ENCODE measurements at regions not wholly inside any gene's neighbourhood (a gene's known extent, or its start where the extent isn't known, plus 50 kb on each side); places are given as distances from the start of the nearest gene placed in this dataset.

GRCh38 chr17:77001487-77001886 lies 133.3 kb downstream of the MGAT5B start:
- no peak for DNase-seq

DNA sequence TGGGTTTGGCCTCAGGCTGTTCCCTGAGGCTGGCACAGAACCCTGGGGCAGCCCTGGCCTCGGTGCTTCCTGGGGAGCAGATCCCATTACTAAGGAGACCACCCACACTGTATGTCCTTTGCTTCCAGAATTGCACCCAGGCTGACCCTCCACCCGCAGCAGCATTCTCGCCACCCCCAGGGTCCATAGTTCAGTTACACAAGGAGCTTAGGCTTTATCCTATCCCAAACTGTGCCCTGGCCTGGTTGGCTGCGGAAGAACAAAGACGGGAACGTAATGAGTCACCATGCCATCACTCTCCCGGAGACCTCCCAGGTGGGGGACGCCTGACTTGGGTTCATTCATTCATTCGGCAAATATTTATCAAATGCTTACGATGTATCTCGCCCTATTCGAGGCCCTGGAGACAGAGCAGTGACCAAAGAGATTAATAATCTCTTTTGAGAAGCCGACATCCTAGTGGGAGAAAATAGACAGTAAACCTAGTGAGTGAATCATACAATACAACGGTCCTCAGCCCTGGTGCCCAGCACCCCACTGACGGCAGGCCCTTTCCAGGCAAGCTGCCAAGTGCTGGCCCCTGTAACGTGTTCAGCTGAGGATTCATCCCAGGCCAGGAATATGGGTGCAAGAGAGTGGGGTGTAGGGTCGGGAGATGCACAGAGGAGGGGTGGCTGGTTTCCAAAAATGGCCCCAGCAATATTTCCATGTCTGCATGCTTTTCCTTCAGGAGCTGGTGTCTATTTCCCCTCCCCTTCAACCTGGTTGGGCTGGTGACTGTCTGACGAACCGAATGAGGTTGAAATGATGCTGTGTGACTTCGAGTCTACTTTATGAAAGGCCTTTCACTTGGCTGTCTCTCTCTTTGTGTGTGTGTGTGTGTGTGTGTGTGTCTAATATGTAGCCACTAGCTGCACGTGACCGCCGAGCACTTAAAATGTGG lies 134.2 kb downstream of the MGAT5B start:
- DNase-seq = peak; percentile 10

- no peak for DNase-seq
These were observed 135.5 kb downstream of the MGAT5B start for GRCh38 chr17:77003699-77004098.

DNA sequence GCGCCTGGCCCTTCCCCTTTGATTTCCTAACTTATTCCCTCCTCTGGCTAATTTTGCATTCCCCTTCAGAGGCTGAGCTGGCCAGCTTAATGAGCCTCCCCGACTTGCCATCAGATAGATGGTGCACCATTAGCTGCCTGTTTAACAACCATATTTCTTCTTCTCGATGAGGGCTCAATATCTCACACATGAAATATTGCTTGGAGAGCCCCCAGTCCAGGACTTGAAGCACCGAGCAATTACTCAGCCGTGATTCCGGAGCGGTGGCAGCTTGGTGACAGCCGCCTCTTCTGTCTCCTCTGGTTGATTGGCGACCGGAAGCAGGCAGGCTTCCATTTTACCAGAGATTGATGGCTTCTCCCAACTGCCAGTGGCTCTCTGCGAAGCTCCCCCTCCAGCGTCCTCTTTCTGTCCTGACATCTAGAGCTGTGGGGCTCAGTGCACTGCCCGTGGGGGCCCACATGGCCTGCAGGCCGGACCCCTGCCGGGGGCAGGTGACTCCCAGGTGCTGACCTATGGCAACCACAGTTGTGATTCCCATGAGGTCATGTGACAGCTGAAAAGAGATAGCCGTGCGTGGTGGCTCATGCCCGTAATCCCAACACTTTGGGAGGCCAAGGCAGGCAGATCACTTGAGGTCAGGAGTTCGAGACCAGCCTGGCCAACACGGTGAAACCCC lies 133.7 kb upstream of the SEC14L1 start:
- no peak for DNase-seq

- DNase-seq = no peak
These were observed 130.9 kb upstream of the SEC14L1 start for GRCh38 chr17:77009877-77010276.

GRCh38 chr17:77010667-77011066 lies 130.1 kb upstream of the SEC14L1 start:
- no peak for DNase-seq

- DNase-seq = no peak
These were observed 129.4 kb upstream of the SEC14L1 start for GRCh38 chr17:77011173-77012011.

GRCh38 chr17:77018504-77018903 lies 122.3 kb upstream of the SEC14L1 start:
- no peak for DNase-seq

- no peak for DNase-seq
These were observed 120.8 kb upstream of the SEC14L1 start for GRCh38 chr17:77019893-77020379.

DNA sequence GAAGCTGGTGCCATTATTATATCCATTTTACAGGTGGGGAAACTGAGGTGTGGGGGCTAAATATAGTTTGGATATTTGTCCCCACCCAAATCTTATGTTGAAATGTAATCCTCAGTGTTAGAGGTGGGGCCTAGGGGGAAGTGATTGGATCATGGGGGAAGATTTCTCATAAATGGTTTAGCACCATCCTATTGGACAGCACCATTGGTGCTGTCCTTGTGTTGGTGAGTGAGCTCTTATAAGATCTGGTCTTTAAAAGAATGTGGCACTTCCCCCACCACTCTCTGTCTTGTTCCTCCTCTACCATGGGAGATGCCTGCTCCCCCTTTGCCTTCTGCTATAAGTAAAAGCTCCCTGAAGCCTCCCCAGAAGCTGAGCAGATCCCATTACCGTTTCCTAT lies 119.8 kb upstream of the SEC14L1 start:
- DNase-seq = no peak

- DNase-seq = no peak
These were observed 118.0 kb upstream of the SEC14L1 start for GRCh38 chr17:77022766-77023165.

GRCh38 chr17:77025781-77026180 lies 115.0 kb upstream of the SEC14L1 start:
- no peak for DNase-seq

- no peak for DNase-seq
These were observed 113.4 kb upstream of the SEC14L1 start for GRCh38 chr17:77027271-77027889.

DNA sequence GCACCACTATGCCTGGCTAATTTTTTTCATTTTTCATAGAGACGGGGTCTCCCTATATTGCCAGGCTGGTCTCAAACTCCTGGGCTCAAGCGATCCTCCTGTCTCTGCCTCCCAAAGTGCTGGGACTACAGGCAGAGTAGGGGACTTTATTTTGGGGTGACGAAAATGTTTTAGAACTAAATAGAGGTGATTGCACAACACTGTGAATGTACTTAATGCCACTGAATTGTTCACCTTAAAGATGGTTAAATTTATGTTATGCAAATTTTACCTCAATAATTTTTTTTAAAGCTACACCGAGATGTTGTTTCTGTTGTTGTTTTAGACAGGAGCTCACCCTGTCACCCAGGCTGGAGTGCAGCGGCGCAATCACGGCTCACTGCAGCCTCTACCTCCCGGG lies 111.9 kb upstream of the SEC14L1 start:
- DNase-seq = no peak

- DNase-seq = no peak
These were observed 107.8 kb upstream of the SEC14L1 start for GRCh38 chr17:77032929-77033328.

- DNase-seq = no peak
These were observed 106.8 kb upstream of the SEC14L1 start for GRCh38 chr17:77033892-77034404.

DNA sequence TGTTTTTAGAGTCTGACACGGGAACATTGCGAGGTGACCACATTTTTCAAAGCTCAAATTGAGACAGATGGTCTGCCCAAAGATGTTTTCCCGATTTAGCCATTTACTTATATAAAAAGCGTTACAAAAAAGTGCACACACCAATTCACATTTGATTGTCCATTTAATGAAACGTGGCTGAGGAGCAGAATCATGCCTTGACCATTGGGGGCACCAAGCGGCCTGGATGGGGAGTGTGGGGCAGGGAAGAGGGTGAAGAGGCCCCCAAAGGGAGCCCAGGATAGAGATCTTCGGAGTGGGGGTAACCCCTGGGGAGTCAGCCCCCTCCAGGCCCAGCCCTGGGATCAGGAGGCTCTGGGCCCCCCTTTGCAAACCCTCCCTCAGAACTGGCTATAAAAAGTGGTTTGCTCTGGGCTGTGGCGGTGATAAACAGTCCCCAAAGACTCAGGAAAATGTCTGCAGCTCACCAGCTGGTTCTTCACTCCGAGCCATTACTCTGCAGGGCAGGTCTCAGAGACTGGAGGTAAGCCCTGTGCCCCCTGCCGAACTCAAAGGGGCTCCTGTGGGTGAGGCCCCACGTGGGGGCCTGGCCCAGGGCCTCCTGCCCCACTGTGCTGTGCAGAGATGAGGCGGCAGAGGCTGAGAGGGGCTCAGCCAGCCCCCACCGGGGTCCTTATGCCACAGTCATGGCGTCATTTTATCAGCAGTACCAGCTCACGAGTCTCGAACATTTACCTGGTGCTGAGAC lies 105.9 kb upstream of the SEC14L1 start:
- no peak for DNase-seq

- no peak for DNase-seq
These were observed 105.2 kb upstream of the SEC14L1 start for GRCh38 chr17:77035526-77035925.

- DNase-seq = no peak
These were observed 104.5 kb upstream of the SEC14L1 start for GRCh38 chr17:77036136-77036840.

DNA sequence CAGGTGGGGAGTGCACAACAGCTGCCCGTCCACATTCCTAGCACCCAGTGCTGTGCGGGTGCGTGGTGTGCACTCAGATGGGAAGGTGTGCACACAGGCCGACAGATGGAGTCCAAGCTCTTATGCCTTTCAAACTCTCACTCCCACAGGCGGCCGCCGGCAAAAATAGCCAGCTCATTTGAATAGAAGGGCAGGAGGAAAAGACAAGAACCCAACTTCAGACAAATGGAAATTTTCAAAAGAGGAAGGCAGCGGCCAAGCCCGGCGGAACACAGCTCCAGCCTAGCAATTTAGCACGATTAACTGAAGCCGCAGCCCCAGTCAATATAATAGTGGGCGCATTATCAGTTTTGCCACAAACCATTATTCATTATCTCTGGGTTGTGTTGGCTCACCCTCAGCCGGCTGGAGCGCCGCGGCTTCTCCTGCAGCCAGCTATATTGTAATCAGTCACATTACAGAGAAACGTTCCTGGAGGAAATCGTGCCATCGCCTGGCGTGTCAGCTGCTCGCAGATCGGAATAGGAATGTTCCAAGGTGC lies 103.9 kb upstream of the SEC14L1 start:
- DNase-seq = peak; percentile 58

DNA sequence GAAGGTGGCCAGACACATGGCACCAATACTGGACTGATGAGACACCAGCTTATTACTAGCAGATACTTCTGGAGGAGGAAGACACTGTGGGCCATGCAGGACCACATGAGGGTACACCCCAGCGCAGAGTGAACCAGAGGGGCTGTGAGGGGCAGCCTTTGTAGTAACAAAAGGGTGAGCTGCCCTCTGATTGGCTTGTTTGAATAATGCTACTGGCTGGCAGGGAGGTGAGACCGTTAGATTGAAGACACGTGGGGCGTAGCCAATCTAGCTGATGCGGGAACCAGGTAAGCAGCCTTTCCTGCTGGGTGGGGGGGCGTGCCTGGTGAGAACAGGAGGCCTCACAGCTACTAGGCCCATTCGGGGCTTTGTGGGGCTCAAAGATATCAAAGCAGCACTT lies 102.8 kb upstream of the SEC14L1 start:
- no peak for DNase-seq
